ENCODE measurements at regions not wholly inside any gene's neighbourhood (a gene's known extent, or its start where the extent isn't known, plus 50 kb on each side); places are given as distances from the start of the nearest gene placed in this dataset.
"Not testable (repeated sequence)": the region's sequence is repeated elsewhere in the genome, so short reads cannot be mapped to it uniquely, and the experiment has no call there.

DNA sequence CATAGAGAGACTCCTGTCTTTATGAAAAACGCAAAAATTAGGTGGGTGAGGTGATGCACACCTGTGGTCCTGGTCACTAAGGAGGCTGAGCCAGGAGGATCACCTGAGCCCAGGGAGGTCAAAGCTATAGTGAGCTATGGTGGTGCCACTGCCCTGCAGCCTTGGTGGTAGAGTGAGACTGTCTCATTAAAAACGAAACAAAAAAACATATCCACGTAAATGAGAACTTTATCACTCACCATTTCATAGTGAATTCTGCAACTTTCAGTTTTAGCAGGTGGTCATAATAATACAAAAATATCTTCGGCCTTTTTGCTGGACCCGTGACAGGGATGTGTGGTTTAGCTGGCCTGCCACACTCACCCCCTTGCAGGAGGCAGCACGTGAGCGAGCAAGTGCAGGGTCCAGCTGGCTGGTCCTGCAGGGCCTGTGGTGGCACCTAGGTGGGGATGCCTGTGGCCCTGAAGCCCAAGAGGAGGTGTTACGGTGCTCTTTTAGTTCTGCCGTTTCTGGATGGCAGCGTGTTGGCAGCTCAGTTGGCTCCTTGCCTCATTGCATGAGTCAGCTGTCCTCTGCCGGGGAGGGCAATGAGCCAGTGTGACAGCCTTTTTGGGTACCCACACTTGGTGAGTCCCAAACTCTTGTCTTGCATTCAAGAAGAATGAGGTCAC is 1330.7 kb upstream of the TMEM132C start:
- intact Hi-C loops (cut with DNase I): no loop called here
- Histone ChIP-seq H3K4me3 (no peak overlapping the region), H3K4me1 (replicated peaks) (no peaks in the 10 kb centered on the region), H3K27me3 (replicated peaks; ENCODE audit: insufficient read depth) (no peaks in the 10 kb centered on the region), H3K27ac (no peak overlapping the region), H3K9me3 (no peaks in the 10 kb centered on the region), H3K36me3 (no peaks in the 10 kb centered on the region)
- DNase-seq (ENCODE audit: low spot score): peak; percentile 10
- 45% methylated on average over 11 of the region's 11 CpGs for WGBS
- no peak for TF ChIP-seq POLR2A (IDR thresholded peaks at IDR 0.05)
- no peak for TF ChIP-seq POLR2AphosphoS5 (IDR thresholded peaks at IDR 0.05)
- TF ChIP-seq, protein P1, sequence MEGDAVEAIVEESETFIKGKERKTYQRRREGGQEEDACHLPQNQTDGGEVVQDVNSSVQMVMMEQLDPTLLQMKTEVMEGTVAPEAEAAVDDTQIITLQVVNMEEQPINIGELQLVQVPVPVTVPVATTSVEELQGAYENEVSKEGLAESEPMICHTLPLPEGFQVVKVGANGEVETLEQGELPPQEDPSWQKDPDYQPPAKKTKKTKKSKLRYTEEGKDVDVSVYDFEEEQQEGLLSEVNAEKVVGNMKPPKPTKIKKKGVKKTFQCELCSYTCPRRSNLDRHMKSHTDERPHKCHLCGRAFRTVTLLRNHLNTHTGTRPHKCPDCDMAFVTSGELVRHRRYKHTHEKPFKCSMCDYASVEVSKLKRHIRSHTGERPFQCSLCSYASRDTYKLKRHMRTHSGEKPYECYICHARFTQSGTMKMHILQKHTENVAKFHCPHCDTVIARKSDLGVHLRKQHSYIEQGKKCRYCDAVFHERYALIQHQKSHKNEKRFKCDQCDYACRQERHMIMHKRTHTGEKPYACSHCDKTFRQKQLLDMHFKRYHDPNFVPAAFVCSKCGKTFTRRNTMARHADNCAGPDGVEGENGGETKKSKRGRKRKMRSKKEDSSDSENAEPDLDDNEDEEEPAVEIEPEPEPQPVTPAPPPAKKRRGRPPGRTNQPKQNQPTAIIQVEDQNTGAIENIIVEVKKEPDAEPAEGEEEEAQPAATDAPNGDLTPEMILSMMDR (IDR thresholded peaks at IDR 0.05): no peak

DNA sequence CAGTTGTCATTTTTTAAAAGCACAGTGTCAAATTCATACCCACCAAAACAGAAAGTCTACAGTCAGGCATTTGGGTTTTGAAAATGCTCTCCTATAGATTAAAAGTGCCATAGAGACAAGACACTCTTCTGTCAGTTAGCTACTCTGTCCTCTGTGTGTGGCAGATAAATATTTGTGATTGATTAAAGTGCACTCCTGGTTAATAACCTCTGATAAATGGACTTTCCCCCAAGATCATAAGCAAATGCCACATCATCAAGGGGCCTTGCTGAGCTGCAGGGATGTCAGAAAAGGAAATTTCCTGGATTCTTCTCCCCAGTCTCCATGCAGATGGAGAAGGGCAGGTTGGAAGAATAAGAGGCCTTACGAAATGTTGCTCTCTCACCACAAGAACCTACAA is 1329.5 kb upstream of the TMEM132C start:
- no peak for TF ChIP-seq POLR2A (IDR thresholded peaks at IDR 0.05)
- no peak for TF ChIP-seq POLR2AphosphoS5 (IDR thresholded peaks at IDR 0.05)
- TF ChIP-seq, protein P1 (IDR thresholded peaks at IDR 0.05): no peak
- intact Hi-C loops (cut with DNase I): no loop called here
- no peak for DNase-seq (ENCODE audit: low spot score)

DNA sequence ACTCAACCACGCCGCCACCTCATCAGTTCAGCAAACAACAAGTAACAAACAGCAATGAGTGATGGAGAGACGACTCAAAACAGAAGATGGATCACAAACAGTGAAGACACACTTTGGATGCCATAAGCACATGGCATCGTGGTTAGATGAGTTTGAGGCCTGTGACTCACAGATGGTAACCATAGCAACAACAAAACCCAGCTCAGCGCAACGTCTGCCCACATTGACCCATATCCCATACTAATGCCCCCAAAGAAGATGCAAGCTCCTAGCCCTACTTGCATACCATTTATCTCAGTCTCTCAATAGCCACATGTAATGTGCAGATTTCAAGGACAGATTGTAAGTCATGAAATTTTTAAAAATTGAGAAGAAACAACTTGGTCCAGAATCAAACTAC is 1322.3 kb upstream of the TMEM132C start:
- no peaks in the 10 kb centered on the region for H3K9me3 ChIP-seq
- H3K27ac ChIP-seq: no peak overlapping the region
- no peaks in the 10 kb centered on the region for H3K4me1 ChIP-seq (replicated peaks)
- intact Hi-C loops (cut with DNase I): no loop called here
- TF ChIP-seq, protein P1 (IDR thresholded peaks at IDR 0.05): no peak
- TF ChIP-seq POLR2A (IDR thresholded peaks at IDR 0.05) (no peak), POLR2AphosphoS5 (IDR thresholded peaks at IDR 0.05) (no peak)
- no peak overlapping the region for H3K4me3 ChIP-seq
- H3K27me3 ChIP-seq (replicated peaks; ENCODE audit: insufficient read depth): no peaks in the 10 kb centered on the region
- no peaks in the 10 kb centered on the region for H3K36me3 ChIP-seq
- 77% methylated on average over 6 of the region's 6 CpGs for WGBS
- no peak for DNase-seq (ENCODE audit: low spot score)

More for the DNA sequence above, 1329.5 kb upstream of the TMEM132C start:
- Histone ChIP-seq H3K4me3 (no peak overlapping the region), H3K36me3 (no peaks in the 10 kb centered on the region), H3K27ac (no peak overlapping the region), H3K4me1 (replicated peaks) (no peaks in the 10 kb centered on the region), H3K9me3 (no peaks in the 10 kb centered on the region), H3K27me3 (replicated peaks; ENCODE audit: insufficient read depth) (no peaks in the 10 kb centered on the region)
- WGBS: 91% methylated on average over 1 of the region's 1 CpG

DNA sequence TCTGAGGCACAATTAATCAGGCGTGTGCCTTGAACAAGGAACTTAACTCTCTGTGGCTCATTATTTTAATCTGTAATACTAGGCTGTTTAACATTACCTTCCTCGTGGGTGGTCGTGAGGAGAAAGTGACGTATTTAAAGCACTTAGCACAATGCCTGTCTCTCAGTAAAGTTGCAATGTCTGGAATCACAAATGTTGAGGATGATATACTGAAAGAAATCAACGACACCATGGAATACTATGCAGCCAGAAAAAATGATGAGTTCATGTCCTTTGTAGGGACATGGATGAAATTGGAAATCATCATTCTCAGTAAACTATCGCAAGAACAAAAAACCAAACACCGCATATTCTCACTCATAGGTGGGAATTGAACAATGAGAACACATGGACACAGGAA is 1320.0 kb upstream of the TMEM132C start:
- H3K27ac ChIP-seq; H3K36me3 ChIP-seq; H3K4me1 ChIP-seq (replicated peaks); H3K9me3 ChIP-seq; DNase-seq (ENCODE audit: low spot score); intact Hi-C loops (cut with DNase I); H3K27me3 ChIP-seq (replicated peaks; ENCODE audit: insufficient read depth); H3K4me3 ChIP-seq: not testable (repeated sequence)
- WGBS: 77% methylated on average over 7 of the region's 7 CpGs

DNA sequence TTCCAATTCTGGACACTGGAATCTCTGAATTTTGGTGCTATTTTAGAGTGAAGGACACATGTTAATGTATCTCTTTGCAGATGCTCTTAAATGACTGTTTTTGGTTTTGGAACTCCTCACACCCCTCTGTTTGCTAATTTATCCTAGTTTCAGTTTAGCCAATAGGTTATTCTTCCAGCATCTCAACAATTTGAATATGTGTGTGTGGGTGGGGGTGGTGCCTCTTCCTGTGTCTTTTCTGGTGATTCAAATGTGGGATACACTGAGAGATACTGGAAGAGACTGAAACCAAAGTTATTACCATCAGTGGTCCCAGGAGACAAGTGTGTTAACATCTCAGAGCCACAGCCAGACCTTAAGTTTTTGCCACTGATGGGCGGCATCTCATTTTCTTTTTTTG is 1317.4 kb upstream of the TMEM132C start:
- Histone ChIP-seq H3K36me3 (no peaks in the 10 kb centered on the region), H3K27ac (no peak overlapping the region), H3K9me3 (no peaks in the 10 kb centered on the region), H3K4me1 (replicated peaks) (no peaks in the 10 kb centered on the region), H3K27me3 (replicated peaks; ENCODE audit: insufficient read depth) (no peaks in the 10 kb centered on the region), H3K4me3 (no peak overlapping the region)
- TF ChIP-seq, protein P1 (IDR thresholded peaks at IDR 0.05): no peak
- no peak for TF ChIP-seq POLR2A (IDR thresholded peaks at IDR 0.05)
- no peak for DNase-seq (ENCODE audit: low spot score)
- WGBS: 95% methylated on average over 1 of the region's 1 CpG
- intact Hi-C loops (cut with DNase I): no loop called here

All from prostate gland (tissue), 2 donors.